ENCODE measurements at regions not wholly inside any gene's neighbourhood (a gene's known extent, or its start where the extent isn't known, plus 50 kb on each side); places are given as distances from the start of the nearest gene placed in this dataset.

DNA sequence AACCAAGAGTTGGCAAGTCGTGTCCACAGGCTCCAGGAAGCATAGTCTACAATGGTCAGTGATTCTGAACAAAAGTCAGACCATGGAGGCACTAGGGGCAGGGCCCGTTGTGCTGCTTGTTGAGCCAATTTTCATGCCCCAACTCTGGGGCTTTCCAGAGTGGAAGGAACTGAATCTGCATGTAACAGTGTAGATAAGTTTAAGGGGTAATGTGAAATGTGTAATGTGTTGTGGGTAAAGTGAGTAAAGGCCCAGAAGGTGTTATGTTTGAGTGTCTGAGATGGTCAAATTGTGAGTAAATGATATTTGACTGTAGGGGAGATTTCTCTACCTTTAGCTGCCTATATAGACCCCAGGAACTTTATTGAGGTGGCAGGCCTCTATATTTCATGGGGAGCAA lies 1336.5 kb upstream of the SLC39A10 start:
- no peak overlapping the region for H3K4me3 ChIP-seq
- TF ChIP-seq, protein P1, sequence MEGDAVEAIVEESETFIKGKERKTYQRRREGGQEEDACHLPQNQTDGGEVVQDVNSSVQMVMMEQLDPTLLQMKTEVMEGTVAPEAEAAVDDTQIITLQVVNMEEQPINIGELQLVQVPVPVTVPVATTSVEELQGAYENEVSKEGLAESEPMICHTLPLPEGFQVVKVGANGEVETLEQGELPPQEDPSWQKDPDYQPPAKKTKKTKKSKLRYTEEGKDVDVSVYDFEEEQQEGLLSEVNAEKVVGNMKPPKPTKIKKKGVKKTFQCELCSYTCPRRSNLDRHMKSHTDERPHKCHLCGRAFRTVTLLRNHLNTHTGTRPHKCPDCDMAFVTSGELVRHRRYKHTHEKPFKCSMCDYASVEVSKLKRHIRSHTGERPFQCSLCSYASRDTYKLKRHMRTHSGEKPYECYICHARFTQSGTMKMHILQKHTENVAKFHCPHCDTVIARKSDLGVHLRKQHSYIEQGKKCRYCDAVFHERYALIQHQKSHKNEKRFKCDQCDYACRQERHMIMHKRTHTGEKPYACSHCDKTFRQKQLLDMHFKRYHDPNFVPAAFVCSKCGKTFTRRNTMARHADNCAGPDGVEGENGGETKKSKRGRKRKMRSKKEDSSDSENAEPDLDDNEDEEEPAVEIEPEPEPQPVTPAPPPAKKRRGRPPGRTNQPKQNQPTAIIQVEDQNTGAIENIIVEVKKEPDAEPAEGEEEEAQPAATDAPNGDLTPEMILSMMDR (IDR thresholded peaks at IDR 0.05): no peak
- DNase-seq (ENCODE audit: low spot score): no peak
- H3K27ac ChIP-seq: no peak overlapping the region

DNA sequence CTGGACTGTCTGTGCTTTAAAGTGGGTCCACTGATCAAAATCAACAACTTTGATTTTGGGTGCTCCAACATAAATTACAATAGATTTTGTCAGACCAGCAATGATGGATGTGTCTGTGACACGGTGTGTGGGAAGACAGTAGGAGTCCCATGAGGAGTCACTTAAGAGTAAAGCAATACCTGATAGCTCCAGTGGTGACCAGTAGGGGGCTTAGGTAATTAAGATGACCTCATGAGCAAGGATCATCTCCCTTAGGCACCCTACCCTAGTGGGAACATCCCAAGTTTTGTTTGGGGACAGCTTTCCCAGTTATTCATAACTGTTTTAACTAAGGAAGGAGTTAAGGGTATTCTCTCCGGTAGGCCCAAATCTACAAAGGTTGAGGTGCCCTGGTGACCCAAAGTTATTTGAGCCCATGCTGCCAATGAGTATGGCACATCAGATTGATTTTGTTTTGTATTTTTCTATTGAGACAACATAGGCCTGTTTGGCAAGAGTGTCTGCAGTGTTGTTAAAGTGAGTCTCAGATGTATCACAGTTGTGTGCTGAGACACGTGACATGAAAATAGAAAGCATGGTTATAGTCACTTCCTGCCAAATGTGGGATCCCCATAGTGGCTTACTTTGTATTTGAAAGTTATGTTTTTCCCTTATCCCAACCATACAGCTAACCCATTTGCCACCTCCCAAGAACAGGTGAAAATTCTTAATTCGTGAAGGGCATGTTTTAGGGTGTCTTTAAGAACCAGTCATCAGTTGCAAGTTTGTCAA lies 1337.6 kb upstream of the SLC39A10 start:
- TF ChIP-seq, protein P1 (IDR thresholded peaks at IDR 0.05): no peak
- DNase-seq (ENCODE audit: low spot score): no peak
- no peak overlapping the region for H3K27ac ChIP-seq
- no peak overlapping the region for H3K4me3 ChIP-seq

DNA sequence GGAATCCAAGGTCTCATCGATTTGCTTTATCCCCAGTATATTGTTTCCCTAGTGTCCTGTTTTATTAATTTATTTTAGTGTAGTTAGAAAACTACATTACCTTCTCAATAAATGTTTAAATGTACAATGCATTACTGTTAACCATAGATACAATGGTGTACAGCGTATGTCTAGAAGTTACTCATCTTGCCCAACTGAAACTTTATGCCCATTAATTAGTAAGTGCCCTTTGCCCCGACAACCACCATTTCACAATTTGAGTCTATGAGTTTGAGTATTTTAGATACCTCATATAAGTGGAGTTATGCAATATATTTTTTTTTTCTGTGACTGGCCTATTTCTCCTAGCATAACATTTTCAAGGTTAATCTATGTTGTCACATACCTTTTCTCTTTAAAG lies 1343.0 kb upstream of the SLC39A10 start:
- no peak overlapping the region for H3K4me3 ChIP-seq
- DNase-seq (ENCODE audit: low spot score): no peak
- no peak overlapping the region for H3K27ac ChIP-seq
- TF ChIP-seq, protein P1 (IDR thresholded peaks at IDR 0.05): no peak

DNA sequence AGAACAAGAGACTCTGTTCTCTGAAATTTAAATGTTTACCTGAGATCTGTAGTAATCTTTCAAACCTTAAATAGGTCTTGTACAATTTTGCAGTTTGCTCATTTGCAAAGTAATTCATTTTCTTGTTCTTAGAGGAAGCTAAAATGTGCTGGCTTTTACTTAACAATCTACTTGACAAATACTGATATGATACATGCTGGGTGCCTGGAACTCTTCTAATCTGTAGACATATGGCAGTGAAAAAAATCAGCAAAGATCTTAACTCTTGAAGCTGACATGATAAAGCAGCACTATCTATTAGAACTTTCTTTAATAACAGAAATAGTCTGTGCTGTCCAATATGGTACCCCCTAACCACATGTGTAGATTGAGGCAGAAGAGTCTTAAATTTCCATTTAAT lies 1352.8 kb upstream of the SLC39A10 start:
- TF ChIP-seq, protein P1 (IDR thresholded peaks at IDR 0.05): no peak
- no peak overlapping the region for H3K4me3 ChIP-seq
- no peak for DNase-seq (ENCODE audit: low spot score)

DNA sequence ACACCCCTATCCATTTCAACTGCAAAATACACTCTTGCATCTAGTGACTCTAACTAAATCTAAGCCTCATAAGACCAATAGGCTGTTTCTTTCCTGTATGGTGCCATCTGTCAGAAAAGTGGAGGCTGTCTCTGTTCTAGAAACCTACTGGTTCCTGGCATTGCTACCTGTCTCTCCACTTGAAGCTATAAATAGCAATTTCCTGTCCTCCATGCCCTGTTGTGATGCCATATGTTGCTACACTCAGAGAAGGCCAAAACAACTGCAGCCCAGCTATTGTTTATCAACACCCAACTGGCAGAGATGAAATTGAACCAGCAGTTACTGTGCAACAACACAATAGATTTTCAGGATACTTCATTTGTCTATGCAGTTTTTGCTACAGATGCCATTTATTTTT lies 1355.1 kb upstream of the SLC39A10 start:
- H3K4me3 ChIP-seq: no peak overlapping the region
- DNase-seq (ENCODE audit: low spot score): no peak
- H3K27ac ChIP-seq: no peak overlapping the region
- TF ChIP-seq, protein P1 (IDR thresholded peaks at IDR 0.05): no peak

More for the DNA sequence above, 1352.8 kb upstream of the SLC39A10 start:
- no peak overlapping the region for H3K27ac ChIP-seq

DNA sequence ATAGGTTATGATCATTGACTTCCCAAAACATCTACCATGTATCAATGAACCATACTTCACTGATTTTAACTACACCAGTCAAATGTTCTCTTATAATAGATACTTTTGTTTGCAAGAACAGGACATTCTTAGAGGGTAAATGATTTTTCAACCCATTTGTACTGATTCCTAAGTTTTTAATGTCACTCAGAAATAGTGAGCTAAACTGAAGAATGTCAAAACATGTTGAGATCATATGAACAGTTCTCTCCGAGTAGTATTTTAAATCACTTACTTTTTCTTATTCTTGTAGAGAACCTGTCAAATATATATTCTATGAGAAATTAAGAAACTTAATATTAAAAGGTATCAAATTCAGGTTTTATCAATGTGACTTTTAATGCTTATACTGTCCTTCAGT lies 1362.9 kb upstream of the SLC39A10 start:
- TF ChIP-seq, protein P1 (IDR thresholded peaks at IDR 0.05): no peak
- no peak for DNase-seq (ENCODE audit: low spot score)
- Histone ChIP-seq H3K4me3 (no peak overlapping the region), H3K27ac (no peak overlapping the region)

DNA sequence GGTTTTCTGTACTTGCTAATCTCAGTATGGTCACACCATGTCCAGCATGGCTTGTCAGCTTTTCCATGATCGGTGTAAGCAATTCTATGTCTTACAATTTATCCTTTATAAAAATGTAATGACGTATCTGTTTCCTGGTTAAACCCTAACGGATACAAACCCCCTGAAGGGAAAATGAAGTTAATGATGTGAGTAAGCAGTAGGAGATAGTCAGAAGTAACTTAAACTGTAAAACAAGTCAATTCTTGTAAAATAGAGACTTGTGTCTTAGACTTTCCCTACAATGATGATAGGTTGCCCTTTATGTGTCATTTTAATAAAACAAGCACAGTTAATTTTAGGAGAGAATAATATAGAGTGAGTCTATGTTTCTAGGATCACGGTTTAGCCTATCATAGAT lies 1365.9 kb upstream of the SLC39A10 start:
- no peak for DNase-seq (ENCODE audit: low spot score)
- TF ChIP-seq, protein P1 (IDR thresholded peaks at IDR 0.05): no peak
- Histone ChIP-seq H3K4me3 (no peak overlapping the region), H3K27ac (no peak overlapping the region)
